Neuron (in vitro differentiated cells): ENCODE measurements at regions not wholly inside any gene's neighbourhood (a gene's known extent, or its start where the extent isn't known, plus 50 kb on each side); places are given as distances from the start of the nearest gene placed in this dataset.
"Not testable (repeated sequence)": the region's sequence is repeated elsewhere in the genome, so short reads cannot be mapped to it uniquely, and the experiment has no call there.

ENCODE experiments used
- H2AFZ ChIP-seq: one replicate; pipeline ENCODE4 v1.6.1; 2013; ENCODE audit warnings: low read depth, mild to moderate bottlenecking, inconsistent platforms, low read length, moderate library complexity
- H3K27me3 ChIP-seq: one replicate; pipeline ENCODE4 v1.6.1; 2013; ENCODE audit warnings: low read length; ENCODE audit not compliant: insufficient read depth
- H3K36me3 ChIP-seq: one replicate; pipeline ENCODE4 v1.6.1; 2013; ENCODE audit warnings: low read length; ENCODE audit not compliant: insufficient read depth
- H3K4me1 ChIP-seq: one replicate; pipeline ENCODE4 v1.6.1; 2013; ENCODE audit warnings: low read length; ENCODE audit not compliant: insufficient read depth
- H3K4me3 ChIP-seq: 2 replicates; pipeline ENCODE4 v1.5.1; 2013; ENCODE audit warnings: mild to moderate bottlenecking, low read length, moderate library complexity
- H3K9me3 ChIP-seq: one replicate; pipeline ENCODE4 v1.6.1; 2013; ENCODE audit warnings: low read length

- Histone ChIP-seq H3K4me1 (no peaks in the 10 kb centered on the region), H3K9me3 (no peaks in the 10 kb centered on the region), H3K27me3 (no peaks in the 10 kb centered on the region), H3K36me3 (no peaks in the 10 kb centered on the region), H3K4me3 (no peak overlapping the region), H2AFZ (no peak overlapping the region)
These were observed 184.4 kb upstream of the THSD7A start for GRCh38 chr7:12016439-12016838.

DNA sequence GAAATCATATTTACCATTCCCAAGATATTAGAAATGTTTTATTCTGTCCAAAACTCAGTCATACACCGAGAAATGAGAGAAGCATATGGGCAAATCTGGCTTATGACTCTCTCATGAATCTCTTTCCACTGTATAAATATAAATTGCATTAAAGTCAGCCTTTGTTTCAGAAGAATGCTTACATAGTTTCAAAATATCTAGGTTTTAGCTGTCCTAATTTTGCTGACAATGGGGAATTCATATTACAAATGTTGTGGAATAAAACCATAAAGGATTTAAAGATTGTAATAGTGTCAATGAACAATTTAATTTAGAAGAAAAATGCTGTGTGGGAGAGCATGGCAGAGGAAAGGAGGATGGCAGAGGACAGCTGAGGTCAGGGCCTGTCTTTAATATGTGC, 185.0 kb upstream of the THSD7A start:
- Histone ChIP-seq H3K27me3 (no peaks in the 10 kb centered on the region), H3K4me1 (no peaks in the 10 kb centered on the region), H2AFZ (no peak overlapping the region), H3K36me3 (no peaks in the 10 kb centered on the region), H3K4me3 (no peak overlapping the region), H3K9me3 (no peaks in the 10 kb centered on the region)

- H3K27me3 ChIP-seq, H3K36me3 ChIP-seq, H2AFZ ChIP-seq, H3K4me3 ChIP-seq, H3K4me1 ChIP-seq, H3K9me3 ChIP-seq: not testable (repeated sequence)
These were observed 189.1 kb upstream of the TMEM106B start for GRCh38 chr7:12022011-12022410.

DNA sequence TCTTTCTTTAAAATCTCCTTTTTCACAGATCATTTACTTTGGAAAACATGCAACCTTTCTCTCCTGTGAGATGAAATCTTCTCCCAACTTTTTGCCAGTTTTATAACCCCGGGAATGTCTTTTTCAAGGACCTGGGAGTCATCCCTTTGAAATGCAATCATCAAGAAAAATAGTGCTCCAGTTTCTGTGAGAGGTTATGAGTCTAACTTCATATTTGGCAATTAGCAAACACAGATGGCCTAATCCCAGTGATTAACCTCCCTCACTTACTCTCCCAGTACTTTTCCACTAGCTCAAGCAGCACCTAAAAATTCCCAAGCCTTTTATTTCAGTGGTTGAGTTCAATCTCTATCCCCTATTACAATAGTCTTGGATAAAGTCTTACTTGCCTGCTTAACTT, 185.8 kb upstream of the TMEM106B start:
- Histone ChIP-seq H3K9me3 (no peaks in the 10 kb centered on the region), H2AFZ (no peak overlapping the region), H3K27me3 (no peaks in the 10 kb centered on the region), H3K36me3 (no peaks in the 10 kb centered on the region), H3K4me3 (no peak overlapping the region), H3K4me1 (no peaks in the 10 kb centered on the region)

GRCh38 chr7:12028508-12028907, 182.6 kb upstream of the TMEM106B start:
- Histone ChIP-seq H3K27me3 (no peaks in the 10 kb centered on the region), H2AFZ (no peak overlapping the region), H3K4me1 (no peaks in the 10 kb centered on the region), H3K36me3 (no peaks in the 10 kb centered on the region), H3K9me3 (no peaks in the 10 kb centered on the region), H3K4me3 (no peak overlapping the region)

- H3K27me3 ChIP-seq, result no peaks in the 10 kb centered on the region
- no peaks in the 10 kb centered on the region for H3K36me3 ChIP-seq
- H3K4me3 ChIP-seq, result no peak overlapping the region
- H3K4me1 ChIP-seq, result no peaks in the 10 kb centered on the region
- no peaks in the 10 kb centered on the region for H3K9me3 ChIP-seq
- no peak overlapping the region for H2AFZ ChIP-seq
These were observed 181.0 kb upstream of the TMEM106B start for GRCh38 chr7:12030116-12030515.

DNA sequence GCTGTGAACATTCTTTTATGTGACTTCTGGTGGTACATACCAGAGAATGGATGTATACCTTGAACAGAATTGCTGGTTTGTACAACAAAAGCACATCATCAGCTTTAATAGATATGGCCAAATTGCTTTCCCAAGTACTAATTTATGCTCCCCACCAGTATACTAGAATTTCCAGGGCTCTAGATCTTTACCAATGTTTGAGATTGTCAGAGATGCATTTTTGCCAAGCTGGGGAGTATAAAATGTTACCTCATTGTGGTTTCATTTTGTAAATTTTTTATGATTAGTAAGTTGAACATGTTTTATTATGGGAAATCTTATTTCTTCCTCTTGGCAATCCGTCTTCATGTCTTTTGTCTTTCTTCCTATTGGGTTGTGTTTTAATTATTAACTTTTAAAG, 179.9 kb upstream of the TMEM106B start:
- Histone ChIP-seq H2AFZ (no peak overlapping the region), H3K36me3 (no peaks in the 10 kb centered on the region), H3K4me1 (no peaks in the 10 kb centered on the region), H3K9me3 (no peaks in the 10 kb centered on the region), H3K27me3 (no peaks in the 10 kb centered on the region), H3K4me3 (no peak overlapping the region)

GRCh38 chr7:12031638-12032037, 179.5 kb upstream of the TMEM106B start:
- H3K4me3 ChIP-seq, result no peak overlapping the region
- H3K9me3 ChIP-seq, result no peaks in the 10 kb centered on the region
- H3K27me3 ChIP-seq, result no peaks in the 10 kb centered on the region
- no peaks in the 10 kb centered on the region for H3K4me1 ChIP-seq
- no peak overlapping the region for H2AFZ ChIP-seq
- no peaks in the 10 kb centered on the region for H3K36me3 ChIP-seq

- Histone ChIP-seq H3K9me3 (no peaks in the 10 kb centered on the region), H3K4me3 (no peak overlapping the region), H3K4me1 (no peaks in the 10 kb centered on the region), H3K27me3 (no peaks in the 10 kb centered on the region), H3K36me3 (no peaks in the 10 kb centered on the region), H2AFZ (no peak overlapping the region)
These were observed 178.9 kb upstream of the TMEM106B start for GRCh38 chr7:12032146-12032545.

GRCh38 chr7:12043457-12043856, 167.6 kb upstream of the TMEM106B start:
- H3K4me3 ChIP-seq, H3K36me3 ChIP-seq, H3K9me3 ChIP-seq, H2AFZ ChIP-seq, H3K4me1 ChIP-seq, H3K27me3 ChIP-seq: not testable (repeated sequence)

DNA sequence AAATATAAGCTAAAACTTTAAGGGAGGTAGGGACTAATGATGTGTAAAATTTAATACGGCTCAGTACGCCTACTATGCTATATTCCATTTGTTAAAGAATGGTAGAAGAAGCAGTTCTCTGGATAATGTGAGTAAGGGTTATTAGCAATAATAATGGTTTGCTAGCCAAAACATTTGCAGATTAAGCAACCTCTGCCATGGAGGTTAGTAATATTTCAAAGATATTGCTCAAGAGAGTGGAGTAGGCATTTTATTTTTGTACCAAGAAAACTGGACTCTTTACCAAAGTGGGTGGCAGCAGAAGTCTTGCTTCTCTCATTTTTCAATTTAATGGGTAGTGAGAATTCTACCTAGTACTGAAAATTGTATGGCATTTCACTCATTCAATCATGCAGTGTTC, 158.9 kb upstream of the TMEM106B start:
- H2AFZ ChIP-seq, result no peak overlapping the region
- H3K27me3 ChIP-seq, result no peaks in the 10 kb centered on the region
- H3K9me3 ChIP-seq, result peaks cover 4% of the 10 kb centered on the region
- H3K4me3 ChIP-seq, result no peak overlapping the region
- no peaks in the 10 kb centered on the region for H3K36me3 ChIP-seq
- H3K4me1 ChIP-seq, result no peaks in the 10 kb centered on the region

DNA sequence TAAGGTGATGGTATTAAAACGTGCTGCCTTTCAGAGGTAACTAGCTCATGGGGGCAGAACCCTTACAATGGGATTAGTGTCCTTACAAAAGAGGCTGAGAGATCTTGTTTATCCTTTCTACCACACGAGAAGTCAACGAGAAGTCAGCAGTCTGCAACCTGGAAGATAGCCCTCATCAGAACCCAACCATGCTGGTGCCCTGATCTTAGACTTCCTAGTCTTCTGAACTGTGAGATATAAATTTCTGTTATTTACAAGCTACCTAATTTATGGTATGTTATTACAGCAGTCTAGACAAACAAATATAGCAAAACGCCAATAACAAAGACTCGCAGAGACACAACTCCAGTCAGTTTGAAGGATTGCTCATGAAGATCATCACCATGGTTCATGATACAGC, 157.5 kb upstream of the TMEM106B start:
- no peaks in the 10 kb centered on the region for H3K4me1 ChIP-seq
- no peak overlapping the region for H2AFZ ChIP-seq
- no peak overlapping the region for H3K4me3 ChIP-seq
- H3K36me3 ChIP-seq, result no peaks in the 10 kb centered on the region
- no peaks in the 10 kb centered on the region for H3K27me3 ChIP-seq
- H3K9me3 ChIP-seq, result peaks cover 4% of the 10 kb centered on the region

GRCh38 chr7:12054830-12055229, 156.3 kb upstream of the TMEM106B start:
- Histone ChIP-seq H3K27me3 (no peaks in the 10 kb centered on the region), H2AFZ (no peak overlapping the region), H3K4me3 (no peak overlapping the region), H3K4me1 (no peaks in the 10 kb centered on the region), H3K36me3 (no peaks in the 10 kb centered on the region), H3K9me3 (peaks cover 4% of the 10 kb centered on the region)

DNA sequence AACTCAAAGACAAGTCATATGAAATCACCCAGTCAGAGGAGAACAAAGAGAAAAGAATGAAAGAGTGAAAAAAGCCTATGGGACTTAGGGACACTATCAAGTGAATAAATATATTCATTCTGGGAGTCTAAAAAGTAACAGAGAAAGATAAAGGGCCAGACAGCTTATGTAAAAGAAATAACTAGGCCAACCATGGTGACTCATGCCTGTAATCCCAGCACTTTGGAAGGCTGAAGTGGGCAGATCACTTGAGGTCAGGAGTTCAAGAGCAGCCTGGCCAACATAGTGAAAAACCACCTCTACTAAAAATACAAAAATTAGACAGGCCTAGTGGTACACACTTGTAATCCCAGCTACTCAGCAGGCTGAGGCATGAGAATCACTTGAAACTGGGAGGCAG, 154.7 kb upstream of the TMEM106B start:
- H3K9me3 ChIP-seq, result peaks cover 4% of the 10 kb centered on the region
- no peaks in the 10 kb centered on the region for H3K4me1 ChIP-seq
- H3K4me3 ChIP-seq, result no peak overlapping the region
- H3K27me3 ChIP-seq, result no peaks in the 10 kb centered on the region
- H3K36me3 ChIP-seq, result no peaks in the 10 kb centered on the region
- H2AFZ ChIP-seq, result no peak overlapping the region
